ENCODE measurements at regions not wholly inside any gene's neighbourhood (a gene's known extent, or its start where the extent isn't known, plus 50 kb on each side); places are given as distances from the start of the nearest gene placed in this dataset.

DNA sequence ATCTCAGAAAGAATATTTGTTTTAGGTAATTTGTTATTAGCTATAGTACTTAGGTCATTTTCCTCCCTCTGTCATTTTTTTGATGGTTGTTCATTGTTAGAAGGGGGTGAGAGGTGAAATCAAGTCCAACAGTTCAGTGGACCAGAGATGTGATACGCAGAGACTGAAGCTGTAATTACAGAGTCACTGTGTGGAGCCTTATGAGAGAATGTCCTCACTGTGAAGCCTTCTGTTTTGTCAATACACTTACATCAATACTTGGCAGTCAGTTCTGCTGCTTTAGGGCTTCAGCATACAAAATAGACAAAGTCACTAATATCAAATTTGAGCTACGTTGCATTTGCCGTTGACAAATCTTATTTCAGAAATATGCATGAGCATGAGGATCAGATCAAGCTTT lies 692.5 kb downstream of the C4orf33 start:
- H3K4me1 ChIP-seq (ENCODE audit: control insufficient read depth, insufficient read depth, low read length), result no peaks in the 10 kb centered on the region
- H3K36me3 ChIP-seq (ENCODE audit: control insufficient read depth, insufficient read depth, low read length), result no peaks in the 10 kb centered on the region
- no peaks in the 10 kb centered on the region for H3K27me3 ChIP-seq (ENCODE audit: control insufficient read depth, insufficient read depth, low read length)
- H3K9me3 ChIP-seq (ENCODE audit: control insufficient read depth, insufficient read depth, low read length), result no peaks in the 10 kb centered on the region
- no peak overlapping the region for H3K9ac ChIP-seq (ENCODE audit: low read depth, low read length)
- H3K4me3 ChIP-seq (ENCODE audit: low read depth, low read length), result no peak overlapping the region

DNA sequence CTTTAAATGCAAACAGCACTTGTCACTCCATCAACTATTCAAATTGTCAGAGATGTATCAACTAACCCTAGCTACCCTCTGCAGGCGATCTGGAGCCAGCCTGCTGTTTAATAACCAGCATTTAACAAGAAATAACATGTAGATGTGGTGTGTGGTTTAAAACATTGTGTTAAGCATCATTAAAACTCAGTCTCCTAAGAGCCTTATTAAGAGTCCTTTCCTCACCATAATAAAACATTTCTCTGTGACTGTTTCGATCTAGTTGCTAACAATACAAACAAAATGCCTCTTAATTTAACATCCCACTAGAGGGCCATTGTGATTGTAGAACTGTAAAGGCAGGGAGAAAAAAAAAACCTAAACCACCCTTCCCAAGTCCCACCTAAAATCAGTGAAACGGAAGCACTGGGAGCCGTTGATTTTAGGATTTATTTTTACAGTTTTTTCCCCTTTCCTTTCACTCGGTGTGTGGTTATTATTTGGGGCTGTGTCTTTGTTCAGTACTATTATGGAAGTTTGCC lies 708.6 kb downstream of the C4orf33 start:
- Histone ChIP-seq H3K9ac (ENCODE audit: low read depth, low read length) (no peak overlapping the region), H3K27me3 (ENCODE audit: control insufficient read depth, insufficient read depth, low read length) (no peaks in the 10 kb centered on the region), H3K36me3 (ENCODE audit: control insufficient read depth, insufficient read depth, low read length) (no peaks in the 10 kb centered on the region), H3K9me3 (ENCODE audit: control insufficient read depth, insufficient read depth, low read length) (no peaks in the 10 kb centered on the region), H3K4me1 (ENCODE audit: control insufficient read depth, insufficient read depth, low read length) (no peaks in the 10 kb centered on the region), H3K4me3 (ENCODE audit: low read depth, low read length) (no peak overlapping the region)

DNA sequence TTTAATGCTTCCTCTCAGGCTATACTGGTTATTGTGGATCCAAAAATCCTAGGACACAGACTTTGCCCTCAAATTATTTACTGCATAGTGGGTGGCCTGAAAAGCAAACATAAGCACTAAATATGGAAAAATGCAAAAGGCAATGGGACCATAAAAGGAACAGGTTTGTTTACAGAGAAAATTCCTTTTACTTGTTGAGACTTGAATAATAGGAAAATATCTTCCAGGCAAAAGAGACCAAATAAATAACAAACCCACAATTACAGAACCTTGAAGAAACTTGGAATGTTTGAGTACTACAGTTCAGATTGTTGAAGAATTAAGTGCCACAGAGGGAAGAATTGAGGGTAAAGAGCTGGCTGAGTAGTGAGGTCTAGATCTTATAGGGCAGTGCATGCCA lies 711.0 kb downstream of the C4orf33 start:
- Histone ChIP-seq H3K9ac (ENCODE audit: low read depth, low read length) (no peak overlapping the region), H3K9me3 (ENCODE audit: control insufficient read depth, insufficient read depth, low read length) (no peaks in the 10 kb centered on the region), H3K36me3 (ENCODE audit: control insufficient read depth, insufficient read depth, low read length) (no peaks in the 10 kb centered on the region), H3K4me1 (ENCODE audit: control insufficient read depth, insufficient read depth, low read length) (no peaks in the 10 kb centered on the region), H3K27me3 (ENCODE audit: control insufficient read depth, insufficient read depth, low read length) (no peaks in the 10 kb centered on the region), H3K4me3 (ENCODE audit: low read depth, low read length) (no peak overlapping the region)

GRCh38 chr4:129808242-129808641 lies 712.3 kb downstream of the C4orf33 start:
- Histone ChIP-seq H3K9ac (ENCODE audit: low read depth, low read length) (no peak overlapping the region), H3K27me3 (ENCODE audit: control insufficient read depth, insufficient read depth, low read length) (no peaks in the 10 kb centered on the region), H3K4me3 (ENCODE audit: low read depth, low read length) (no peak overlapping the region), H3K36me3 (ENCODE audit: control insufficient read depth, insufficient read depth, low read length) (no peaks in the 10 kb centered on the region), H3K9me3 (ENCODE audit: control insufficient read depth, insufficient read depth, low read length) (no peaks in the 10 kb centered on the region), H3K4me1 (ENCODE audit: control insufficient read depth, insufficient read depth, low read length) (no peaks in the 10 kb centered on the region)

GRCh38 chr4:129821073-129821472 lies 725.1 kb downstream of the C4orf33 start:
- Histone ChIP-seq H3K9ac (ENCODE audit: low read depth, low read length) (no peak overlapping the region), H3K36me3 (ENCODE audit: control insufficient read depth, insufficient read depth, low read length) (no peaks in the 10 kb centered on the region), H3K9me3 (ENCODE audit: control insufficient read depth, insufficient read depth, low read length) (no peaks in the 10 kb centered on the region), H3K27me3 (ENCODE audit: control insufficient read depth, insufficient read depth, low read length) (no peaks in the 10 kb centered on the region), H3K4me3 (ENCODE audit: low read depth, low read length) (no peak overlapping the region), H3K4me1 (ENCODE audit: control insufficient read depth, insufficient read depth, low read length) (no peaks in the 10 kb centered on the region)

- no peaks in the 10 kb centered on the region for H3K4me1 ChIP-seq (ENCODE audit: control insufficient read depth, insufficient read depth, low read length)
- no peak overlapping the region for H3K9ac ChIP-seq (ENCODE audit: low read depth, low read length)
- H3K4me3 ChIP-seq (ENCODE audit: low read depth, low read length), result no peak overlapping the region
- no peaks in the 10 kb centered on the region for H3K36me3 ChIP-seq (ENCODE audit: control insufficient read depth, insufficient read depth, low read length)
- H3K9me3 ChIP-seq (ENCODE audit: control insufficient read depth, insufficient read depth, low read length), result no peaks in the 10 kb centered on the region
- H3K27me3 ChIP-seq (ENCODE audit: control insufficient read depth, insufficient read depth, low read length), result no peaks in the 10 kb centered on the region
These were observed 726.0 kb downstream of the C4orf33 start for GRCh38 chr4:129821963-129822362.

DNA sequence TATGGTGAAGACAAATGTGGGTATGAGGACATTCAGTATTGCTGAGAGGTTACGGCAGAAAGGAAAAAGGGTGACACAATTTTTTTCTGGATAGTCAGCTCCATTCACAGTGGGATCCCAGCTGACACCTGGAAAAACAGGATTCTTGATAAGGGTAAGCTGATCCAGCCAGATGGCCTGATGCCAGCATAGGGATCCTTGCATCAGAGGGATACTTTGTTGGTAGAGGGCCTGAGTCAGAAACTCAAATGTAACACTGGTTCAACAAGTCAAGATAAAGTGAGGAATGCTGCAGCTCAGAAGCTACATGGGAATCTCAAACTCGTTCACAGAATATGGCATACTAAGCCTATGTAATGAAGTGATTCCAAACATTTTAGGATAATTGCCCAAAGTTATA lies 726.7 kb downstream of the C4orf33 start:
- no peak overlapping the region for H3K4me3 ChIP-seq (ENCODE audit: low read depth, low read length)
- H3K4me1 ChIP-seq (ENCODE audit: control insufficient read depth, insufficient read depth, low read length), result no peaks in the 10 kb centered on the region
- no peaks in the 10 kb centered on the region for H3K9me3 ChIP-seq (ENCODE audit: control insufficient read depth, insufficient read depth, low read length)
- H3K27me3 ChIP-seq (ENCODE audit: control insufficient read depth, insufficient read depth, low read length), result no peaks in the 10 kb centered on the region
- no peak overlapping the region for H3K9ac ChIP-seq (ENCODE audit: low read depth, low read length)
- H3K36me3 ChIP-seq (ENCODE audit: control insufficient read depth, insufficient read depth, low read length), result no peaks in the 10 kb centered on the region

DNA sequence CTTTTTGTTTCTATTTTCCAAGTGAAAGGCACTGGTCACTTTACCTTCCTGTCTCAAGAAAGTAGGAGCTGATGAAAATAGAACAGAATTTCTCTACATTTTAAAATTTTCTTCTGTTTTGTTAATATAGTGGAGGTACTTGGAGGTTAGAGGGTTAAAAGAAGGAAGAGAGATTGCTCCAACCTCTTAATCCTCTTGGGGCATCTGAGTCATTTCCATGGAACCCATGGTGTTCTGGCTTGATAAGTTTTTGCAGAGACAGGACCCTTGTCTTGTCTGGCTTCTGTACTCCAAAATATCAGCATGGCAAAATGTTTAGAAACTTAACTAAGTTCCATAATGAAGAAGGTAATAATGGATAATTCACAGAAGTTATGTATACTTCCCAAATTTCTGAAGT lies 727.2 kb downstream of the C4orf33 start:
- H3K36me3 ChIP-seq (ENCODE audit: control insufficient read depth, insufficient read depth, low read length), result no peaks in the 10 kb centered on the region
- no peaks in the 10 kb centered on the region for H3K4me1 ChIP-seq (ENCODE audit: control insufficient read depth, insufficient read depth, low read length)
- H3K9me3 ChIP-seq (ENCODE audit: control insufficient read depth, insufficient read depth, low read length), result no peaks in the 10 kb centered on the region
- H3K4me3 ChIP-seq (ENCODE audit: low read depth, low read length), result no peak overlapping the region
- H3K9ac ChIP-seq (ENCODE audit: low read depth, low read length), result no peak overlapping the region
- no peaks in the 10 kb centered on the region for H3K27me3 ChIP-seq (ENCODE audit: control insufficient read depth, insufficient read depth, low read length)

DNA sequence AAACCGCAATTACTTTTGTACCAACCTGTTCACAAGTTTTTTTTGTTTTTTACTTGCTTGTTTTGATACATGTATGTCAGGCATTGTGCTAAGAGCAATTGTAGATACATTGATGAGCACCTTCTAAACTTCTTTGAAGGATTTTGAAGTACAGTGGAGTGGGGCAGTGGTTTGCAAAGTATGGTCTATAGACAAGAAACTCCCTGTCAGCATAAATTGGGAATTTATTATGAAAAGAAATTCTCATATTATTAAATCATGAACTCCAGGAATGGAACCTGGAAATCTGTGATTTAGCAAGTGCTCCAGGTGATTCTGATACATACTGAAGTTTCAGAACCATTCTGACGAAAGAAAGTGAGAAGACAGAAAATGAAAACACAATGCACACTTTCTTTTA lies 733.4 kb downstream of the C4orf33 start:
- H3K4me3 ChIP-seq (ENCODE audit: low read depth, low read length), result no peak overlapping the region
- no peaks in the 10 kb centered on the region for H3K36me3 ChIP-seq (ENCODE audit: control insufficient read depth, insufficient read depth, low read length)
- H3K27me3 ChIP-seq (ENCODE audit: control insufficient read depth, insufficient read depth, low read length), result no peaks in the 10 kb centered on the region
- no peak overlapping the region for H3K9ac ChIP-seq (ENCODE audit: low read depth, low read length)
- no peaks in the 10 kb centered on the region for H3K4me1 ChIP-seq (ENCODE audit: control insufficient read depth, insufficient read depth, low read length)
- no peaks in the 10 kb centered on the region for H3K9me3 ChIP-seq (ENCODE audit: control insufficient read depth, insufficient read depth, low read length)

DNA sequence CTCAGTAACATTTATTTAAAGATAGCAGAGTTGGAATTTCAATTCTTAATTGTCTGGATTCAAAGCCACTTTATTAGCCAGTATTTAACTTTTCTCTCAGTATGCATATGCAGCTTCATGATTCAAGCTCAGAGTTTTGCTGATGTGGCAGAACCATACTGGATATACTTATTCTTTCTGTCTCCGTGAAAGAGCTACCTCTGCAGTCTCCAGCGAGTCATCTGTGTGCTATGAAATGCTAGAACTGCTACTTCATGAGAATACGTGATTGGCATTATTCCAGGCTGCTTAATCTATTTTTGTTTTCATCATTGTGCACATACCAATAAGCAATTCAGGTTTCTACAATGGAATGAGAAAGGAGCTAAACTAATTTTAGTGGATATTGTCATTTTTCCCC lies 743.7 kb downstream of the C4orf33 start:
- H3K27me3 ChIP-seq (ENCODE audit: control insufficient read depth, insufficient read depth, low read length), result no peaks in the 10 kb centered on the region
- H3K9ac ChIP-seq (ENCODE audit: low read depth, low read length), result no peak overlapping the region
- no peaks in the 10 kb centered on the region for H3K9me3 ChIP-seq (ENCODE audit: control insufficient read depth, insufficient read depth, low read length)
- no peaks in the 10 kb centered on the region for H3K4me1 ChIP-seq (ENCODE audit: control insufficient read depth, insufficient read depth, low read length)
- H3K4me3 ChIP-seq (ENCODE audit: low read depth, low read length), result no peak overlapping the region
- no peaks in the 10 kb centered on the region for H3K36me3 ChIP-seq (ENCODE audit: control insufficient read depth, insufficient read depth, low read length)

- H3K9ac ChIP-seq (ENCODE audit: low read depth, low read length), result no peak overlapping the region
- H3K9me3 ChIP-seq (ENCODE audit: control insufficient read depth, insufficient read depth, low read length), result no peaks in the 10 kb centered on the region
- H3K4me3 ChIP-seq (ENCODE audit: low read depth, low read length), result no peak overlapping the region
- H3K27me3 ChIP-seq (ENCODE audit: control insufficient read depth, insufficient read depth, low read length), result no peaks in the 10 kb centered on the region
- H3K36me3 ChIP-seq (ENCODE audit: control insufficient read depth, insufficient read depth, low read length), result no peaks in the 10 kb centered on the region
- no peaks in the 10 kb centered on the region for H3K4me1 ChIP-seq (ENCODE audit: control insufficient read depth, insufficient read depth, low read length)
These were observed 746.1 kb downstream of the C4orf33 start for GRCh38 chr4:129842096-129842495.

- Histone ChIP-seq H3K27me3 (ENCODE audit: control insufficient read depth, insufficient read depth, low read length) (no peaks in the 10 kb centered on the region), H3K4me1 (ENCODE audit: control insufficient read depth, insufficient read depth, low read length) (no peaks in the 10 kb centered on the region), H3K9ac (ENCODE audit: low read depth, low read length) (no peak overlapping the region), H3K9me3 (ENCODE audit: control insufficient read depth, insufficient read depth, low read length) (no peaks in the 10 kb centered on the region), H3K4me3 (ENCODE audit: low read depth, low read length) (no peak overlapping the region), H3K36me3 (ENCODE audit: control insufficient read depth, insufficient read depth, low read length) (no peaks in the 10 kb centered on the region)
These were observed 756.5 kb downstream of the C4orf33 start for GRCh38 chr4:129852434-129852833.

Measured in iPS-15b (cell line).